ENCODE measurements at regions not wholly inside any gene's neighbourhood (a gene's known extent, or its start where the extent isn't known, plus 50 kb on each side); places are given as distances from the start of the nearest gene placed in this dataset.

DNA sequence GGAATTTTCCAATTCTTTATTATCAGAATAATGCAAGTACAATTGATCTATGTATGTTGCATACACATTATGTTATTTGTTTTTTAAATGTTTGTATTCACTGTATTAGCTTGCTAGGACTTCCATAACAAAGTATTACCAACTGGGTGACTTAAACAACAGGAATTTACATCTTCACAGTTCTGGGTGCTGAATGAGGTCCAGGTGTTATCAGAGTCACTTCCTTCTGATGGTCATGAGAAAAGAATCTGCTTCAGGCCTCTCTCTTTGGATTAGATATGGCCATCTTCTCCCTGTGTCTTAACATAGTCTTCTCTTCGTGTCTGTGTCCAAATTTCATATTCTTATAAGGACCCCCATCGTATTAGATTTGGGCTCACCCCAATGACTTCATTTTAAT is 229.1 kb upstream of the TRPC7 start (continued):
- no peak for TF ChIP-seq HDAC2 (IDR thresholded peaks at IDR 0.05; ENCODE audit: borderline replicate concordance in 1 of 2, low read depth in 2 of 2, low read length in 2 of 2)
- TF ChIP-seq EZH2 (IDR thresholded peaks at IDR 0.05; ENCODE audit: low read depth, low read length, severe bottlenecking), result no peak

All from H1 (cell line).